ENCODE measurements at regions not wholly inside any gene's neighbourhood (a gene's known extent, or its start where the extent isn't known, plus 50 kb on each side); places are given as distances from the start of the nearest gene placed in this dataset.

GRCh38 chr3:150333477-150333876, 74.6 kb upstream of the TSC22D2 start:
- TF ChIP-seq, protein P1, sequence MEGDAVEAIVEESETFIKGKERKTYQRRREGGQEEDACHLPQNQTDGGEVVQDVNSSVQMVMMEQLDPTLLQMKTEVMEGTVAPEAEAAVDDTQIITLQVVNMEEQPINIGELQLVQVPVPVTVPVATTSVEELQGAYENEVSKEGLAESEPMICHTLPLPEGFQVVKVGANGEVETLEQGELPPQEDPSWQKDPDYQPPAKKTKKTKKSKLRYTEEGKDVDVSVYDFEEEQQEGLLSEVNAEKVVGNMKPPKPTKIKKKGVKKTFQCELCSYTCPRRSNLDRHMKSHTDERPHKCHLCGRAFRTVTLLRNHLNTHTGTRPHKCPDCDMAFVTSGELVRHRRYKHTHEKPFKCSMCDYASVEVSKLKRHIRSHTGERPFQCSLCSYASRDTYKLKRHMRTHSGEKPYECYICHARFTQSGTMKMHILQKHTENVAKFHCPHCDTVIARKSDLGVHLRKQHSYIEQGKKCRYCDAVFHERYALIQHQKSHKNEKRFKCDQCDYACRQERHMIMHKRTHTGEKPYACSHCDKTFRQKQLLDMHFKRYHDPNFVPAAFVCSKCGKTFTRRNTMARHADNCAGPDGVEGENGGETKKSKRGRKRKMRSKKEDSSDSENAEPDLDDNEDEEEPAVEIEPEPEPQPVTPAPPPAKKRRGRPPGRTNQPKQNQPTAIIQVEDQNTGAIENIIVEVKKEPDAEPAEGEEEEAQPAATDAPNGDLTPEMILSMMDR (conservative IDR thresholded peaks at IDR 0.05): no peak
- TF ChIP-seq ZFX (IDR thresholded peaks at IDR 0.05): no peak

All from C4-2B (cell line).